ENCODE measurements at regions not wholly inside any gene's neighbourhood (a gene's known extent, or its start where the extent isn't known, plus 50 kb on each side); places are given as distances from the start of the nearest gene placed in this dataset.

DNA sequence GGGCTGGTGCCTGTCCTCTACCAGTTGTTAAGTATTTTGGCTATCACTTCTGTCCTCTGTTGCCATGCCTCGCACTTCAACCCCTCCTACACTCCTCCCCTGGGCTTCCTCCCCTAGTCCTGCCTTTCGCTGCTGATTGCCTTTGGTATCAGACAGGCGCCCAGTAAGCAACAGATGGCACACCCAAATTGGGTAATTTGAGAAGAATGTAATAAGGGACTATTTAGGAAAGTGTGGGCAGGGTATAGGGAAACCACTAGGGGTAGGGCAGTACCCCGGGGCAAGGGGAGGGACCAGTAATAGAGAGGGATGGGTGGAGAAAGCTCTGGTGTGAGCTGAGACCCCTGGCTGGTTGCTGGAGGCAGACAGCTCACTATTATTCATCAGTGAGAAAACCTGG lies 172.7 kb upstream of the USP9X start:
- CTCF ChIA-PET = no interaction called here
- Mint-ChIP-seq H3K4me1 (peaks cover 9% of the 10 kb centered on the region), H3K36me3 (peaks cover 2% of the 10 kb centered on the region; the same call in 1 of the 2 replicates), H3K4me3 (no peak overlapping the region), H3K27me3 (ENCODE audit: low read depth) (no peaks in the 10 kb centered on the region), H3K9me3 (peaks cover 8% of the 10 kb centered on the region), H3K27ac (no peak overlapping the region)
- POLR2A ChIA-PET = no interaction called here
- TF ChIP-seq, protein P1, sequence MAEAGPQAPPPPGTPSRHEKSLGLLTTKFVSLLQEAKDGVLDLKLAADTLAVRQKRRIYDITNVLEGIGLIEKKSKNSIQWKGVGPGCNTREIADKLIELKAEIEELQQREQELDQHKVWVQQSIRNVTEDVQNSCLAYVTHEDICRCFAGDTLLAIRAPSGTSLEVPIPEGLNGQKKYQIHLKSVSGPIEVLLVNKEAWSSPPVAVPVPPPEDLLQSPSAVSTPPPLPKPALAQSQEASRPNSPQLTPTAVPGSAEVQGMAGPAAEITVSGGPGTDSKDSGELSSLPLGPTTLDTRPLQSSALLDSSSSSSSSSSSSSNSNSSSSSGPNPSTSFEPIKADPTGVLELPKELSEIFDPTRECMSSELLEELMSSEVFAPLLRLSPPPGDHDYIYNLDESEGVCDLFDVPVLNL (CRISPR knock-in tag; IDR thresholded peaks at IDR 0.05; ENCODE audit: borderline replicate concordance, low read depth) = no peak
- TF ChIP-seq, protein P2, sequence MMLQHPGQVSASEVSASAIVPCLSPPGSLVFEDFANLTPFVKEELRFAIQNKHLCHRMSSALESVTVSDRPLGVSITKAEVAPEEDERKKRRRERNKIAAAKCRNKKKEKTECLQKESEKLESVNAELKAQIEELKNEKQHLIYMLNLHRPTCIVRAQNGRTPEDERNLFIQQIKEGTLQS (CRISPR knock-in tag; conservative IDR thresholded peaks at IDR 0.05) = no peak
- no peak for TF ChIP-seq ZNF396 (CRISPR knock-in tag; IDR thresholded peaks at IDR 0.05; ENCODE audit: borderline replicate concordance)
- TF ChIP-seq NR3C1 (CRISPR knock-in tag; conservative IDR thresholded peaks at IDR 0.05; ENCODE audit: low read depth) = no peak
- no peak for TF ChIP-seq GABPB1 (CRISPR knock-in tag; IDR thresholded peaks at IDR 0.05)
- no peak for TF ChIP-seq ZNF671 (CRISPR knock-in tag; IDR thresholded peaks at IDR 0.05)
- no peak for TF ChIP-seq ZNF121 (CRISPR knock-in tag; IDR thresholded peaks at IDR 0.05)
- TF ChIP-seq, protein P3, sequence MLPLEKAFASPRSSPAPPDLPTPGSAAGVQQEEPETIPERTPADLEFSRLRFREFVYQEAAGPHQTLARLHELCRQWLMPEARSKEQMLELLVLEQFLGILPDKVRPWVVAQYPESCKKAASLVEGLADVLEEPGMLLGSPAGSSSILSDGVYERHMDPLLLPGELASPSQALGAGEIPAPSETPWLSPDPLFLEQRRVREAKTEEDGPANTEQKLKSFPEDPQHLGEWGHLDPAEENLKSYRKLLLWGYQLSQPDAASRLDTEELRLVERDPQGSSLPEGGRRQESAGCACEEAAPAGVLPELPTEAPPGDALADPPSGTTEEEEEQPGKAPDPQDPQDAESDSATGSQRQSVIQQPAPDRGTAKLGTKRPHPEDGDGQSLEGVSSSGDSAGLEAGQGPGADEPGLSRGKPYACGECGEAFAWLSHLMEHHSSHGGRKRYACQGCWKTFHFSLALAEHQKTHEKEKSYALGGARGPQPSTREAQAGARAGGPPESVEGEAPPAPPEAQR (CRISPR knock-in tag; IDR thresholded peaks at IDR 0.05) = no peak
- no peak for TF ChIP-seq FOXK1 (CRISPR knock-in tag; IDR thresholded peaks at IDR 0.05)
- no peak for TF ChIP-seq NR2C2 (CRISPR knock-in tag; IDR thresholded peaks at IDR 0.05)
- TF ChIP-seq, protein P4, sequence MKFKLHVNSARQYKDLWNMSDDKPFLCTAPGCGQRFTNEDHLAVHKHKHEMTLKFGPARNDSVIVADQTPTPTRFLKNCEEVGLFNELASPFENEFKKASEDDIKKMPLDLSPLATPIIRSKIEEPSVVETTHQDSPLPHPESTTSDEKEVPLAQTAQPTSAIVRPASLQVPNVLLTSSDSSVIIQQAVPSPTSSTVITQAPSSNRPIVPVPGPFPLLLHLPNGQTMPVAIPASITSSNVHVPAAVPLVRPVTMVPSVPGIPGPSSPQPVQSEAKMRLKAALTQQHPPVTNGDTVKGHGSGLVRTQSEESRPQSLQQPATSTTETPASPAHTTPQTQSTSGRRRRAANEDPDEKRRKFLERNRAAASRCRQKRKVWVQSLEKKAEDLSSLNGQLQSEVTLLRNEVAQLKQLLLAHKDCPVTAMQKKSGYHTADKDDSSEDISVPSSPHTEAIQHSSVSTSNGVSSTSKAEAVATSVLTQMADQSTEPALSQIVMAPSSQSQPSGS (CRISPR knock-in tag; IDR thresholded peaks at IDR 0.05; ENCODE audit: borderline replicate concordance, low read depth) = no peak
- no peak for TF ChIP-seq NFYB (CRISPR knock-in tag; conservative IDR thresholded peaks at IDR 0.05; ENCODE audit: low read depth)
- TF ChIP-seq, protein P5, sequence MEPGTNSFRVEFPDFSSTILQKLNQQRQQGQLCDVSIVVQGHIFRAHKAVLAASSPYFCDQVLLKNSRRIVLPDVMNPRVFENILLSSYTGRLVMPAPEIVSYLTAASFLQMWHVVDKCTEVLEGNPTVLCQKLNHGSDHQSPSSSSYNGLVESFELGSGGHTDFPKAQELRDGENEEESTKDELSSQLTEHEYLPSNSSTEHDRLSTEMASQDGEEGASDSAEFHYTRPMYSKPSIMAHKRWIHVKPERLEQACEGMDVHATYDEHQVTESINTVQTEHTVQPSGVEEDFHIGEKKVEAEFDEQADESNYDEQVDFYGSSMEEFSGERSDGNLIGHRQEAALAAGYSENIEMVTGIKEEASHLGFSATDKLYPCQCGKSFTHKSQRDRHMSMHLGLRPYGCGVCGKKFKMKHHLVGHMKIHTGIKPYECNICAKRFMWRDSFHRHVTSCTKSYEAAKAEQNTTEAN (CRISPR knock-in tag; IDR thresholded peaks at IDR 0.05) = no peak
- no peak for TF ChIP-seq JUN (CRISPR knock-in tag; IDR thresholded peaks at IDR 0.05)
- no peak for TF ChIP-seq FOXJ3 (CRISPR knock-in tag; IDR thresholded peaks at IDR 0.05; ENCODE audit: borderline replicate concordance)
- TF ChIP-seq TEAD1 (CRISPR knock-in tag; IDR thresholded peaks at IDR 0.05) = no peak
- ATAC-seq (peak; percentile 76), DNase-seq (ENCODE audit: low spot score) (no peak)

DNA sequence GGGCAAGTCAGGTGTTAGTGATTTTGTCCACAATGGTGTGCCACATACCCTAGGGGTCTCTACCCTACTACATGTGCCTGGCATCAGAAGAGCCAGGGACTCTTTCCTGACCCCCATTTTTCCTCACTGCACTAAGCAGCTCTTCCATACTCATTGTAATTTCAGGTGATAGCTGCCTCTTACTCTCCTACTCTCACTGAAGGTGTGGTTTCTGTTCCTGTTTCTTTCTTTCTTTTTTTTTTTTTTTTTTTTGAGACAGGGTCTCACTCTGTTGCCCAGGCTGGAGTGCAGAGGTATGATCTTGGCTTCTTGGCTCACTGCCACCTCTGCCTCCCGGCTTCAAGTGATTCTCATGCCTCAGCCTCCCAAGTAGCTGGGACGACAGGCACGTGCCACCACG lies 164.9 kb upstream of the USP9X start:
- ChIA-PET POLR2A (interaction anchor here (0.6 kb wide), 1 partner anchor 18 kb away, joined by 3 read pairs; no protein-coding TSS in a partner anchor), CTCF (no interaction called here)
- Mint-ChIP-seq H3K27ac (no peak overlapping the region), H3K4me1 (peaks cover 12% of the 10 kb centered on the region), H3K9me3 (peaks cover 29% of the 10 kb centered on the region), H3K36me3 (peaks cover 20% of the 10 kb centered on the region), H3K27me3 (ENCODE audit: low read depth) (no peaks in the 10 kb centered on the region), H3K4me3 (no peak overlapping the region)
- ATAC-seq (no peak), DNase-seq (ENCODE audit: low spot score) (no peak)
- TF ChIP-seq MXD4 (CRISPR knock-in tag; IDR thresholded peaks at IDR 0.05; ENCODE audit: borderline replicate concordance) (no peak), TEAD4 (CRISPR knock-in tag; IDR thresholded peaks at IDR 0.05) (no peak), ZBTB21 (CRISPR knock-in tag; IDR thresholded peaks at IDR 0.05; ENCODE audit: borderline replicate concordance) (no peak), TCF7 (CRISPR knock-in tag; IDR thresholded peaks at IDR 0.05; ENCODE audit: low read depth) (no peak), ELF4 (CRISPR knock-in tag; IDR thresholded peaks at IDR 0.05; ENCODE audit: low read depth) (no peak), ZNF263 (CRISPR knock-in tag; IDR thresholded peaks at IDR 0.05; ENCODE audit: low read depth) (no peak), FOXJ3 (CRISPR knock-in tag; IDR thresholded peaks at IDR 0.05; ENCODE audit: borderline replicate concordance) (no peak)
- TF ChIP-seq, protein P6, sequence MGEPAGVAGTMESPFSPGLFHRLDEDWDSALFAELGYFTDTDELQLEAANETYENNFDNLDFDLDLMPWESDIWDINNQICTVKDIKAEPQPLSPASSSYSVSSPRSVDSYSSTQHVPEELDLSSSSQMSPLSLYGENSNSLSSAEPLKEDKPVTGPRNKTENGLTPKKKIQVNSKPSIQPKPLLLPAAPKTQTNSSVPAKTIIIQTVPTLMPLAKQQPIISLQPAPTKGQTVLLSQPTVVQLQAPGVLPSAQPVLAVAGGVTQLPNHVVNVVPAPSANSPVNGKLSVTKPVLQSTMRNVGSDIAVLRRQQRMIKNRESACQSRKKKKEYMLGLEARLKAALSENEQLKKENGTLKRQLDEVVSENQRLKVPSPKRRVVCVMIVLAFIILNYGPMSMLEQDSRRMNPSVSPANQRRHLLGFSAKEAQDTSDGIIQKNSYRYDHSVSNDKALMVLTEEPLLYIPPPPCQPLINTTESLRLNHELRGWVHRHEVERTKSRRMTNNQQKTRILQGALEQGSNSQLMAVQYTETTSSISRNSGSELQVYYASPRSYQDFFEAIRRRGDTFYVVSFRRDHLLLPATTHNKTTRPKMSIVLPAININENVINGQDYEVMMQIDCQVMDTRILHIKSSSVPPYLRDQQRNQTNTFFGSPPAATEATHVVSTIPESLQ (CRISPR knock-in tag; IDR thresholded peaks at IDR 0.05) = no peak
- TF ChIP-seq, protein P7, sequence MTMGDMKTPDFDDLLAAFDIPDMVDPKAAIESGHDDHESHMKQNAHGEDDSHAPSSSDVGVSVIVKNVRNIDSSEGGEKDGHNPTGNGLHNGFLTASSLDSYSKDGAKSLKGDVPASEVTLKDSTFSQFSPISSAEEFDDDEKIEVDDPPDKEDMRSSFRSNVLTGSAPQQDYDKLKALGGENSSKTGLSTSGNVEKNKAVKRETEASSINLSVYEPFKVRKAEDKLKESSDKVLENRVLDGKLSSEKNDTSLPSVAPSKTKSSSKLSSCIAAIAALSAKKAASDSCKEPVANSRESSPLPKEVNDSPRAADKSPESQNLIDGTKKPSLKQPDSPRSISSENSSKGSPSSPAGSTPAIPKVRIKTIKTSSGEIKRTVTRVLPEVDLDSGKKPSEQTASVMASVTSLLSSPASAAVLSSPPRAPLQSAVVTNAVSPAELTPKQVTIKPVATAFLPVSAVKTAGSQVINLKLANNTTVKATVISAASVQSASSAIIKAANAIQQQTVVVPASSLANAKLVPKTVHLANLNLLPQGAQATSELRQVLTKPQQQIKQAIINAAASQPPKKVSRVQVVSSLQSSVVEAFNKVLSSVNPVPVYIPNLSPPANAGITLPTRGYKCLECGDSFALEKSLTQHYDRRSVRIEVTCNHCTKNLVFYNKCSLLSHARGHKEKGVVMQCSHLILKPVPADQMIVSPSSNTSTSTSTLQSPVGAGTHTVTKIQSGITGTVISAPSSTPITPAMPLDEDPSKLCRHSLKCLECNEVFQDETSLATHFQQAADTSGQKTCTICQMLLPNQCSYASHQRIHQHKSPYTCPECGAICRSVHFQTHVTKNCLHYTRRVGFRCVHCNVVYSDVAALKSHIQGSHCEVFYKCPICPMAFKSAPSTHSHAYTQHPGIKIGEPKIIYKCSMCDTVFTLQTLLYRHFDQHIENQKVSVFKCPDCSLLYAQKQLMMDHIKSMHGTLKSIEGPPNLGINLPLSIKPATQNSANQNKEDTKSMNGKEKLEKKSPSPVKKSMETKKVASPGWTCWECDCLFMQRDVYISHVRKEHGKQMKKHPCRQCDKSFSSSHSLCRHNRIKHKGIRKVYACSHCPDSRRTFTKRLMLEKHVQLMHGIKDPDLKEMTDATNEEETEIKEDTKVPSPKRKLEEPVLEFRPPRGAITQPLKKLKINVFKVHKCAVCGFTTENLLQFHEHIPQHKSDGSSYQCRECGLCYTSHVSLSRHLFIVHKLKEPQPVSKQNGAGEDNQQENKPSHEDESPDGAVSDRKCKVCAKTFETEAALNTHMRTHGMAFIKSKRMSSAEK (CRISPR knock-in tag; IDR thresholded peaks at IDR 0.05; ENCODE audit: borderline replicate concordance) = no peak
